HG03342 (cell line): ENCODE measurements at regions not wholly inside any gene's neighbourhood (a gene's known extent, or its start where the extent isn't known, plus 50 kb on each side); places are given as distances from the start of the nearest gene placed in this dataset.
"Not testable (repeated sequence)": the region's sequence is repeated elsewhere in the genome, so short reads cannot be mapped to it uniquely, and the experiment has no call there.

Experiments
- ATAC-seq: cut with Tn5 transposase; IDR thresholded peaks from one replicate; pipeline ENCODE4 v1.9.1; 2021; ENCODE audit warnings: mild to moderate bottlenecking, moderate library complexity; ENCODE audit not compliant: unreplicated experiment

DNA sequence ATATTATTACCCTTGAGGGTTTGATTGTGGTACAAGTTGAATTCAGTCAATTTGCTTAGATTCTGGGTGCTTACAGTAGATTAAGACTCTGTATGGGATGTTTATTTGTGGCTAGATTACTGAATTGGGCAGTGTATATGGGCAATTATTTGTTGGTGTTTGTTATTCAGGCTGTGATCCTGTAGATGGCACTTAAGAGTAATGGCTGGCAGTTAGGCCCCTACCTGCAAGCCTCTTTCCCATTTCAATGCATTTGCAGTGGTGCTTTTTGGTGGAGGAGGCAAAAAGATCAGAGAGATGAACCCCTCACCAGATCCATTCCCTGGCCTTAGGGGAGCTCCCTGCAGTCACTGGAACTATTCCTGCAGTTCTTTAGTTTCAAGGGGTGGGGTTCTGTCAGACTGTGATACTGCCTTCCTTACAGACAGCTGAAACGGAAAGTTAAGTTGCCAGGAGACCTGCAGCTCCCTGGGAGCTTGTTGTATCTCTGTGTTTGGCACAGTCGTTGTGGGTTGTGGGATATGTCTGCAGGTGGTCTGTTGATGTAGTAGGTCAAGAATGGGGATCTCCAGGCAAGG is 199.5 kb downstream of the AASDHPPT start:
- ATAC-seq: no peak

DNA sequence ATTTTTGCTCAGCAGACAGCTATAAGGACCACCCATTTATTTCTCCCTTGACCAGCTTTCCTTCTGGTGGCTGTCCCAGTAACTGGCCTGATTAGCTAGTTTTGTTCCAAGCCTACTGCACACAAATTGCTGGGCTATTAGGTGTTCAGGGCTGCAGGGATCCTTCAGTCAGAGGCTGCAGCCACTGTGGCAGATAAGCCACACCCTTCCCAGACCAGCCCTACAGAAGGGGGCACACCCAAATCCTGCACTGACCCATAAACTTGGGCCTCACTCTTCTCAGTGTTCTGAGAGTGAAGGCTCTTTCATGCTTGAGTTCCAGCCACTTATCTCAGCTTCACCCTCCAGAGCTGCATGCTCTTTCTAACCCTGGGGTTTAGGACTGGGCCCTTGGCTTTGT is 200.0 kb downstream of the AASDHPPT start:
- ATAC-seq: no peak

DNA sequence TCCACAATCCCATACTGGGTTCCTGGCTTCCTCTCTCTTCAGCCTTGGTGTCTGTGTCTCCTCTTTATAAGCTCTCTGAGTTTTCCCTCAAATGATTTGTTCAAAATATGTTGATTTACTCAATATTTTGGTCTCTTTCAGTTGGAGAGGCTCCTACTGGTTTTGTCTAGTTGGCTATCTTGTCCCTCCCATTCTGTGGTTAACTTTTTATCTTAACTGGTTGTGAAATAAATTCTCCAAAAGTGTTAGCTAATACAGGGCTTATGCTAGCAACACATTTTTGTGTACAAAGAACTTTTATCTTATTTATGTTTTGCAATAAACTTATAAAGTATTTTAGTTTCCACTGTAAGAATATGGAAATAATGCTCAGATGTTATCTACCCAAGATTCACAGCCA is 200.9 kb downstream of the AASDHPPT start:
- ATAC-seq: no peak

DNA sequence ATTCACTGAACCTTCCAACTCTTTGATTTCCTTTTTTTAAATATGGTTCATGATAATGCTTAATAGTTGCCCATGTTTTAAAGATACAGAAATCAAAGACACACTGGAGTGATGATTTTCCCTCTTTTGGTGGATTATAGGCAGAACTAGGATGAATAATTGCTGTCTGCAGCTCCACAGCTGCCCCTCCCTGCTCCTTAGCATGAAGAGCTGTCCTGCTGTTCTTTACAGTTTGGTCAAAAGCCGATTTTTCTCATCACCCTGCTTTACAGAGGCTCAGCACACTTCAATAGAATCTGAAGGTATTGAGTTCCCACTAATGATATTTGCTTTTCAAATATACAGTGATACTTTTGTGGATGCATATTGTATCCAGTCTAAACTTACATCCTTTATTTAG is 202.6 kb downstream of the AASDHPPT start:
- ATAC-seq: no peak

DNA sequence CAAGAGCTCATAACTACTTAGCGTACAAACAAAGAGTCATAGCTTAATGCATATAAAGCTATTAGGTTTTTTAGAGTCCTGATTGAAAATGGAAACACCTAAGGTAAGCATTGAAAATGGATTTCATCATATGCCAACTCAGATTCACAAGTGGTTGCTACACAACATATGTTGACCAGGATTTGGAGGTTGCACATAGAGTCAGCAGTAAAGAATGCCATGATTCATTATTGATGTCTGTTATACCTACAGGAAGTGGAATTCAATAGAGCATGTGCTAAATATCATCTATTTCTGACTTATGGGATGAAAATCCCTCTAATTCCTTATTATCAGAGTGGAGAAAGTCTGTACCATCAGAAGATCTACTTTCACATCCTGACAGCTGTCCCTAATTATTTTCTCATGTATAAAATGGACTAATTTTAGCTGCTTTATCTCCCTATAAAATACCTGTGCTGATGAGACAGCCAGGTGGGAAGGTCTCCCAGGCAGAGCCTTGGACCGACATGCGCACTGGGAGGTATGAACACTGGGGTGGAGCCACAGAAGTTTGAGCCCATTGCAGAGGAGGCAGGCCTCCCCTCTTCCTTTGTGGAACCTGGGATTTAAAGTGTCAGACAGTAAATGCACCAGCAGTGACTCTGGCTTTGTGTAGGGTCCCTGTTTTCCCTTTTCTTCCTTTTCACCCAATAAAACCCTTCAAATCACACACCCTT is 204.2 kb downstream of the AASDHPPT start:
- no peak for ATAC-seq

DNA sequence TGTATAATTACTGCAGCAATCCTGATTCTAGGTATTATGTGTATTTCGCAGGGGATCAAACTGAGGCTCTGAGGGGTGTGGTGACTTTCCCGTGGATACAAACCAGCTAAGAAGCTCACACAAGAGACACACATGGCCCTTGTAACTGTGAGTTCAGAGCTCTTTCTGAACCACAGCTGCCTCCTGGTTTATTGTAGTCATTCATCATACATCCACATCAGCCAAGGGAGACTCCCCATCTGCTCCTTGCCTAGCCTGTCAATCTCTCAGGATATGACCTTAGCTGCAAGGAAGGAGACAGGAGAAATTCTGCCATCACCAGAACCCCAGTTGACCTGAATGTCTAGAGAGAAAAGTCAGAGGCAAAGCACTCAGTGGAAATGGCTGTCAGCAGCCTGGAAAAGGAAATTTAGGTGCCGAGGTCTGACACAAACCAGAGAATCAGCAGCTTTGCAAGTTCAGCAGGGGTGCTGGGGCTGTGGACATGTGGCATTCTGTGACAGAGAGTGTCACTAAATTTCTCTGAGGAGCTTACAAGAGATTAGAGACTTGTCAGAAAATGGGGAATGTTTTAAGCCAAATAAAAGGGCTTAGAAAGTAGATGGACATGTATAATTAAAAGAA is 209.5 kb downstream of the AASDHPPT start:
- no peak for ATAC-seq

DNA sequence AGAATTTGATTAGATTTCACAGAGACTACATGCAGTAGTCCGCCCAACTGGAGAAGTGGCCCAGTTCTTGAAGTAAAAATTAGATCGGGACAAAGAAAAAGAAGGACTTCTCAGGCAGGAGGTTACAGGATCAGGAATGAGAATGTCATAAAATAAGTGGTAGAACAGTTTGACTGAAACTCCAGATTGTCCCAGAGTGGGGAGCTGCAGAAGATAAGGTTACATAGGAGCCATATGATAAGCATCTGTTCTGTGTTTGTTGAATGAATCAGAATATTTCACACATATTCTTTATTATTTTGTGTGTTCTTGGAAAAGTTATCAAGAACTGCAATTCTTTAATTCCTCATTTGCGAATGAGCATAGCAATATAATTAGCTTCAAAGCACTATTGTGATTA is 210.6 kb downstream of the AASDHPPT start:
- no peak for ATAC-seq

DNA sequence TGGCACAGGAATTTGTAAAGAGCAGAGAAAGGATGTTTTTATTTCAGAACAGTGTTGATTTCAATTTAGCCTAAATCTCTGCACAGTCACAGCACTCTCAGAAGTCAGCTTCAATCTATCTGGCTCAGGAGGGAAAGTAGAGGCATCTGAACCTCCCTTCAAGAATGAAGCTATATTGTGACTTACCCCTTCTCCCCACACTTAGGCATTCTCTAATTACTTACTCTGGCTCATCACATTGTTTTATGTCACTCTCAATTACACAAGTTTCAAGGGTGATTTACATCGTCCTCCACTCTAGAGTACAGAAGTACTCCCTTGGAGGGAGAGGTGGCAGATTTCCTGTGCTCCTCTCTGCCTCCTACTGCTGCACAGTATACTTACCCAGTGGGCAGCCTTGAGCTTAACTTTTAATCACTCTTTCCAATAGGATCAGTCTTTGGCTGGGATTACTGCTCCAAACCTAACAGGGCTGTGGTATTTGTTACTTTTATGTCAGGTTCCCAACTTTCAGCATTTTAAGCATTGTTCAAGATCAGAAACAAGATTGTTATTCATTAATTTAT is 211.4 kb downstream of the AASDHPPT start:
- no peak for ATAC-seq

DNA sequence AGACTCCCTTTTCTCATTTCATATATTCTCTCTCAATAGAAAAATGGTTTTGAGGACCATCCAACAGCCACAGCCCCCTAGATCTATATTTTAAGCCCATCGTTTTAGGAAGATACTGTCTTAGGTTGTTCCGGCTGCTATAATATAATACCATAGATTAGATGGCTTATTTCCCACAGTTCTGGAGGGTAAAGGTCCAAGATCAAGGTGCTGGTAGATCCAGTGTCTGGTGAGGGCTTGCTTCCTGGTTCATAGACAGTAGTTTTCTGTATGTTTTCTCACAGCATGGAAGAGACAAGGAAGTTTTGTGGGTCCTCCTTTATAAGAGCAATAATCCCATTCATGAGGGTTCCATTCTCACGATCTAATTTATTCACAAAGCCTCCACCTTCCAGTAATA is 215.1 kb downstream of the AASDHPPT start:
- ATAC-seq: no peak

DNA sequence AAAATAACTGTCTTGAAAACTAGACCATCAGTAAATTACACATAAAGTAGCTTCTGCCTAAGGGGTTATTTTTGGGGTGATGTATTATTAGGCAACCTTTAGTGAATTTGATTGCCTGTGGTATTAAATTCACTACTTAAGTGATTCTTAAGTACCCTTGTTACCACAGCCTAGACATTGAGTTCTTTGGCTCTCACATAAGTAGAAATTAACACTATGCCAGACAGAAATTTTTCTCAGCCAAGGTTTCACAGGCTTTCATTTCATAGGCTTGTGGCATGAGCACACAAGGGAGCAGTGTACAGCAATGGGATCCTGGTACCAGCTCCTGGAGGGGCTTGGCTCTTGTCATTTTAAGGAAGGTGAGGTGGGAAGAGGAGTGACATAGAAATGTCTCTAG is 218.5 kb downstream of the AASDHPPT start:
- no peak for ATAC-seq

DNA sequence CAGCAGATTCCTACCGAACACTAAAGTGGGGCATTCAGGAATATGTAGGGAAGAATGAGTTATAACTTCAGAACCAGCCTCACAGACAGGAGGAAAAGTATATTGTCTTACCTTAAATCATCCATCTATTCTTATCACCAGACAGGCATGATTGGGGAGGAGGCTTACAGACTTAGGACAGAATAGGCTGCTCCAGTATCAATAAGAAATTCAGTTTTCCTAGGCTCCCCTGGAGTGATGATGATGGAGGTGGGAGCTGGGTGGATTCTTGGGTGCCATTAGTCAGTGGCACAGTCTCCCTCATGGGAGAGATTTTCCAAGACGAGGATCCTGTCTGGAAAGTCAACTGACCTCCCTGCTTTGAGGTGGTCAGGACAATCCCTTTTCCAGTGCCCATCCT is 225.0 kb downstream of the AASDHPPT start:
- no peak for ATAC-seq

DNA sequence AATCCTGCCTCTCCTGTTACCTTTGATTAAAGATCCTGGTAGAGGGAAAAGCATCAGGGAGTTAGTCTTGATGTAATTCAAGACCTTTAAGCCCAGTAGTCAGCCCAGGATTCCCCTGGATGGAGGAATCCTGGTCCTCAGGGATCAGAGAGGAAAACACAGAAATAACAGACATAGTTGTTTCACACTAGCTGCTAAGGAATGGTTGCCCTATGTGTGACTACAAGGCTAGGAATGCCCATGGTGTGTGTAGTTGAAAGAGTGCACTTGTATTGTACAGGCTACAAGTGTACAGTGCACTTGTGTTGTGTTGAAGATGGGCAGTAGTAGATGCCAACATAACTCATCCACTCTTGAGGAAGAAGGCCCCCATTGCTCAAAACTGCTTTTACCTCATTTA is 226.8 kb downstream of the AASDHPPT start:
- ATAC-seq: no peak

DNA sequence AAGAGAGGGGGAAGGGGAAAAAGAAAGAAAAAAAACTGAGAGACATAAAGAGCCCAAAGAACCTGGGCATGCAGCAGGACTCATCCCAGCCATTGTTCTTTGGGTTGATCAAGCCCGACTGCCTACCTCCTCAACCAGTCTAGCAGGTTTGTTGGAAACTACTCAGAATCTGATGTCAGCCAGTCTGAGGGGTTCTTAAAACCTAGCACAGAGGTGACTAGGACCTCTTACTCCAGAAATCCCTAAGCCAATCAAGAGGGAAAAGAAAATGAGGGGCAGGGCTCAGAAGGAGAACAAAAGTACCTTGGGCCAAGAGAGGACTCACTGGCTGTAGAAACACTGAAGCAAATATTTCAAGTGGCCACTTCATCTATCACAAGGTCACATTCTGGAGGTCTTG is 228.0 kb downstream of the AASDHPPT start:
- ATAC-seq: no peak

DNA sequence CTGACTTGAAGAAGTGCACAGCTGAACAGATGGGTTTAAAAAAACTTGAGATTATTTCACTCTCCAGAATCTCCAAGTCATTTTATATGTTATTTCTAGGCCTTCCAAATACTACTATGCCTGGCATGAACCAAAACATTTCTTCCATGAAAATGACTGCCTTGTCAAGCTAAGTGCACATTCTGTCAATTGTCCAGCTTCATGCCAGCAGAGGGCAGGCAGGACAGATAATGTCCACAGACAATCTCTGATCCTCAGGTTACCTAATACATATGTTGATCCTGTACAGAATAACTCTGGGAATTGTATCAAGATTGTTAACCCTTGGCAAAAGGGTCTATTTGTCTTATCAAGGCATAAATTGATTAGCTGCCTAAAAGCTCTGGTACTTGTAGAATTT is 229.5 kb downstream of the AASDHPPT start:
- no peak for ATAC-seq

DNA sequence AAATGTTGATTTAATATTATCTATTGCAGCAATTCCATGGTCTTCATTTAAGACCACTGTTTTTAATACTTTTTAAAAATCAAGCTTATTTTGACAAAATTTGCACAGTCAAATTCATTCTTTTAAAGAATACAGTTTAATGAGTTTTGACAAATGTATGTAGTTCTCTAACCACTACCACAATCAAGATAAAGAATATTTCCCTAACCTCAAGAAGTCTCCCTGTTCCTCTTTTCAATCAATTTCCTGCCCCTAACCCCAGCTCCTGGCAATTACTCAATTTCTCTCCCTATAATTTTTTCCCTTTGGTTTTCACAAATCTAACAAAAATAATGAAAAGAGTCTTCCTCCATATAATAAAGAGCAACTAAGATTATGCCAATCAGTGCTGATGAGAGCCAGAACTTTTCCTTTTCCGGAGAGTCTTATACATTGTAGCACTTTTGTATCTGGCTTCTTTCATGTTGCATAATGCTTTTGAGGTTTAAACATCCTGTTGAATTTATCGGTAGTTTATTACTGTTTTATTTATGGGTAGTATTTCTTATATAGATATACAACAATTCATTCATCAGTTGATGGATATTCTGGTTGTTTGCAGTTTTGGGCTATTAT is 231.7 kb downstream of the AASDHPPT start:
- no peak for ATAC-seq

DNA sequence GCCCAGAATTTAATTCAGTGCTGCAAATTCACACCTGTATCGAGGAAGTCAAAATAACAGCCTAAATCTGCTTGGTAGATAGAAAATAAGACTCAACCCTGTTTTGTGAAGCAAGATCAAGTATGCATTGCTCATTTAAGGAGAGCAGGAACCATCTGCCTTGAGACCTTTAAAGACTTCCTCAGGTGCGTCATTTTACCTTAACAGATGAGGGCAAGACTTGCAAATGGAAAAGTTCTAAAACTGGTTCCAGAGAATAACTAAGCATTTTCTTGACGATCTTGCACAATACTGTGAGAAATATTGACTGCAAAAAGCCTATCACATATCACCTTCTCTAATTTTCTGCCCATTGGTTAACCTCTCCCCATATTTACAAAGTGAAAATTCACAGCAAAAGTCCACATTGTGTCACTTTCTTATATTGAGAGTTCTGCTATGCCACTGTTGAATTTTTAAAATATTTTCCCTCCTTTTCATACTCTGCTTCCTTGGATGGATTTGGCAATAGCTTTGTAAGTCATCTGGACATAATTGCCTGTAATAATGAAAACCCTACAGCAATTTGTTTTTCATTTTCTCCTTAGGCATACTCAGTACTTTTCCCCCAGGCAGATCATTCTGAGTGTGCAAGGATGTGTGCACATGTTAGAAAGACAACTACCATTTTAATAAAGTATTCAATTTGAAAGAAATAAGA is 234.2 kb downstream of the AASDHPPT start:
- no peak for ATAC-seq

DNA sequence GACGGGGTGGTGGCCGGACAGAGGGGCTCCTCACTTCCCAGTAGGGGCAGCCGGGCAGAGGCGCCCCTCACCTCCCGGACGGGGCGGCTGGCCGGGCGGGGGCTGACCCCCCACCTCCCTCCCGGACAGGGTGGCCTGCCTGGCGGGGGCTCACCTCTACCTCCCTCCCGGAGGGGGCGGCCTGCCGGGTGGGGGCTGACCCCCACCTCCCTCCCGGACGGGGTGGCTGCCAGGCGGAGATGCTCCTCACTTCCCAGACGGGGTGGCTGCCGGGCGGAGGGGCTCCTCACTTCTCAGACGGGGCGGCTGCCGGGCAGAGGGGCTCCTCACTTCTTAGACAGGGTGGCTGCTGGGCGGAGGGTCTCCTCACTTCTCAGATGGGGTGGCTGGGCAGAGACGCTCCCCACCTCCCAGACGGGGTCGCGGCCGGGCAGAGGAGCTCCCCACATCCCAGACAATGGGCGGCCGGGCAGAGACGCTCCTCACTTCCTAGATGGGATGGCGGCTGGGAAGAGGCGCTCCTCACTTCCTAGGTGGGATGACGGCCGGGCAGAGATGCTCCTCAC is 239.8 kb downstream of the AASDHPPT start:
- not testable (repeated sequence) for ATAC-seq

DNA sequence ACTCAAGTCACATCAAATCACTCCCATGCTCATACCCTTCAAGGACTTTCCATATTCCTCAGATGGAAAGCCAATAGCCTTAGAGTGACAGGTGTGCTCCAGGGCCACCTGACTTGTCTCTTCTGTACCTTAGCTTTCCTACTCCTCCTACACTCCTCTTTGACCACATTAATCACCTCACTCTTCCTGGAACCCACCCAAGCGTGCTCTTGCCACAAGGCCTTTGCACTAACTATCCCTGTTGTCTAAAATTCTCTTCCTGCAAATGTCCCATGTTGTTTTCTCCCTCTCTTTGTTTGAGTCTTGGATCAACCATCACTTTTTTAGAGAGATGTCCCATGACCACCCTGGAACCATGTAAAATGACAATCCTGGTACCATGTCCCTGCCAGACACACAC is 244.1 kb downstream of the AASDHPPT start:
- ATAC-seq: no peak

DNA sequence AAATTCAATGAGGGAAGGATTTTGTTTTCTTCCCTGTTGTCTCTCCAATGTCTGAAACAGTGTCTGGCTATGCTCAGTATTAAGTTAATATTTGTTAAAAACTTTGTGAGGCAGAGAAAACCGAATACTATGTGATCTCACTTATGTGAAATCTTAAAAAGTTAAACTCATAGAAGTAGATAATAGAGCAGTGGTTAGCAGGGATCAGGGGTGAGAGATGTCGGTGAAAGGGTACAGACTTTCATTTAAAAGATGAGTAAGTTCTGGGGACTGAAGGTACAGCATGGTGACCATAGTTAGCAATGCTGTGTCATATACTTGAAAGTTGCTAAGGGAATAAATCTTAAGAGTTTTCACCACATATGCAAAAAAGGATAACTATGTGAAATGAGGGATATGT is 244.6 kb downstream of the AASDHPPT start:
- no peak for ATAC-seq

DNA sequence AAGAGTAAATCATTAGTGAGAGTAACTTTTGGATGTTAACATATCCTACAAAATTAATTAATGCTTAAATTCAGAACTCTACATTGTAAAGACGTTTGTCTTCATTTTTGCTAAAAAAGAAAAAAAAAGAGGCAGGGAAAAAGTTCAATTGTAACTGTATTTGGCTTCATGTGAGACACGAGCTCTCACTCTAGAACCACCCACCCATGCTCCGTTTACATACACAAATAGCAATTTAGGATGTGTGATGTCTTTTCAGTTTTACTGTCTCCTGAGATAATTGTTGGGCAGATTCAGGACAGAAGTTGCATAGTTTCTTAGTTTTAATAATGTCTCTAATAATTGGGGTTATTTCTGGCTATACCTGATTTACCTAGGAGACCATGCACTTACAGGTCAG is 248.6 kb downstream of the AASDHPPT start:
- no peak for ATAC-seq

DNA sequence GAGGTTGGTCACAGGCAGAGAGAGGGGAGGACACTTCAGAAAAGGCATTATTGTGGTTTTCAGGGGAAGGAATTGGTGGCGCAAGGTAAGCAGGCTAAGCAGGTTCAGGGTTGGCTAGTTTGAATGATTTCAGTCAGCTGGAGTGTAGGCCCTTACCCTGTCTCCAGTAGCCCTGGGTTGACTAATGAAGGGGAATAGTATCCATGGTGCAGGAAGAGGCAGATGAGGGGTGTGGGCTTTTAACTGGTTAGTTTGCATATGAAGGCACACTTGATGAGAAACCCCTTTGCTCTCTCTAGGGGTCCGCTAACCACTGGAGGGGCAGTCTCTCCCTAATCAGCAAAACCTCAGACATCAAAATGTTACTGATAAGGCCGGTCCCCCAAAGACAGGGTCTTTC is 249.7 kb downstream of the AASDHPPT start:
- no peak for ATAC-seq
